MCF 10A (cell line): ENCODE measurements at regions not wholly inside any gene's neighbourhood (a gene's known extent, or its start where the extent isn't known, plus 50 kb on each side); places are given as distances from the start of the nearest gene placed in this dataset.
A peak's percentile ranks its signal among the peaks of the same experiment; 100 is the strongest.

Source experiments
- BruUV-seq: library from RNA; stranded (reverse); fragments of 400-500 nt; replicated peaks from 2 replicates; lab custom pipeline; 2021; lab: Mats Ljungman, UMichigan
- CTCF ChIA-PET: fragments of 300-600 bp; sonication (Branson Sonifier 250); formaldehyde crosslinking; extraction: SDS; loops from one replicate; lab custom pipeline; 2021; ENCODE audit warnings: antibody characterized with exemption, inconsistent platforms; lab: Yijun Ruan, JAX
- POLR2A ChIA-PET: fragments of 300-600, 350-650 bp; sonication (Branson Sonifier 250); formaldehyde crosslinking; extraction: SDS; loops from one replicate; lab custom pipeline; 2020; ENCODE audit warnings: antibody characterized with exemption, inconsistent platforms; lab: Yijun Ruan, JAX
- DNase-seq: peaks from one replicate; pipeline ENCODE4 v3.0.0-alpha.2; 2018; ENCODE audit not compliant: unreplicated experiment
- H3K27ac Mint-ChIP-seq: one replicate; pipeline ENCODE4 v1.8.0; 2022; ENCODE audit warnings: mild to moderate bottlenecking, low read depth, mixed read lengths; ENCODE audit not compliant: unreplicated experiment
- H3K27me3 Mint-ChIP-seq: one replicate; pipeline ENCODE4 v1.8.0; 2022; ENCODE audit warnings: mixed read lengths; ENCODE audit not compliant: insufficient read depth, unreplicated experiment
- H3K36me3 Mint-ChIP-seq: one replicate; pipeline ENCODE4 v1.8.0; 2022; ENCODE audit warnings: mild to moderate bottlenecking, moderate library complexity, mixed read lengths; ENCODE audit not compliant: insufficient read depth, unreplicated experiment
- H3K4me1 Mint-ChIP-seq: one replicate; pipeline ENCODE4 v1.8.0; 2022; ENCODE audit warnings: mixed read lengths; ENCODE audit not compliant: insufficient read depth, unreplicated experiment
- H3K4me3 Mint-ChIP-seq: one replicate; pipeline ENCODE4 v1.8.0; 2022; ENCODE audit warnings: mild to moderate bottlenecking, moderate library complexity, mixed read lengths; ENCODE audit not compliant: unreplicated experiment
- H3K9me3 Mint-ChIP-seq: one replicate; pipeline ENCODE4 v1.8.0; 2022; ENCODE audit warnings: mixed read lengths; ENCODE audit not compliant: unreplicated experiment
- intact Hi-C: fragments of 100-400 bp; cut with micrococcal nuclease; formaldehyde crosslinking; loops from 2 replicates; pipeline ENCODE4 v1.14.1; 2022
- TF ChIP-seq, protein P1 (sequence below): fragments of 200-600 bp; IDR thresholded peaks from one replicate; pipeline ENCODE4 v1.8.0; 2022; ENCODE audit warnings: antibody characterized with exemption, mild to moderate bottlenecking; ENCODE audit not compliant: unreplicated experiment

- TF ChIP-seq, protein P1, sequence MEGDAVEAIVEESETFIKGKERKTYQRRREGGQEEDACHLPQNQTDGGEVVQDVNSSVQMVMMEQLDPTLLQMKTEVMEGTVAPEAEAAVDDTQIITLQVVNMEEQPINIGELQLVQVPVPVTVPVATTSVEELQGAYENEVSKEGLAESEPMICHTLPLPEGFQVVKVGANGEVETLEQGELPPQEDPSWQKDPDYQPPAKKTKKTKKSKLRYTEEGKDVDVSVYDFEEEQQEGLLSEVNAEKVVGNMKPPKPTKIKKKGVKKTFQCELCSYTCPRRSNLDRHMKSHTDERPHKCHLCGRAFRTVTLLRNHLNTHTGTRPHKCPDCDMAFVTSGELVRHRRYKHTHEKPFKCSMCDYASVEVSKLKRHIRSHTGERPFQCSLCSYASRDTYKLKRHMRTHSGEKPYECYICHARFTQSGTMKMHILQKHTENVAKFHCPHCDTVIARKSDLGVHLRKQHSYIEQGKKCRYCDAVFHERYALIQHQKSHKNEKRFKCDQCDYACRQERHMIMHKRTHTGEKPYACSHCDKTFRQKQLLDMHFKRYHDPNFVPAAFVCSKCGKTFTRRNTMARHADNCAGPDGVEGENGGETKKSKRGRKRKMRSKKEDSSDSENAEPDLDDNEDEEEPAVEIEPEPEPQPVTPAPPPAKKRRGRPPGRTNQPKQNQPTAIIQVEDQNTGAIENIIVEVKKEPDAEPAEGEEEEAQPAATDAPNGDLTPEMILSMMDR, result no peak
- BruUV-seq, result no TSS peak
- no peaks in the 10 kb centered on the region for H3K4me1 Mint-ChIP-seq
- H3K27ac Mint-ChIP-seq, result no peak overlapping the region
- no peak overlapping the region for H3K4me3 Mint-ChIP-seq
- no peak for DNase-seq
- CTCF ChIA-PET, result interaction anchor here (0.6 kb wide), 1 partner anchor 1691 kb away, joined by 3 read pairs; no protein-coding TSS in a partner anchor
- peaks cover 9% of the 10 kb centered on the region for H3K9me3 Mint-ChIP-seq
- intact Hi-C loops, result no loop called here
- no peaks in the 10 kb centered on the region for H3K36me3 Mint-ChIP-seq
- H3K27me3 Mint-ChIP-seq, result no peaks in the 10 kb centered on the region
- POLR2A ChIA-PET, result no interaction called here
These were observed 213.4 kb downstream of the HNMT start for GRCh38 chr2:138177693-138178092.

DNA sequence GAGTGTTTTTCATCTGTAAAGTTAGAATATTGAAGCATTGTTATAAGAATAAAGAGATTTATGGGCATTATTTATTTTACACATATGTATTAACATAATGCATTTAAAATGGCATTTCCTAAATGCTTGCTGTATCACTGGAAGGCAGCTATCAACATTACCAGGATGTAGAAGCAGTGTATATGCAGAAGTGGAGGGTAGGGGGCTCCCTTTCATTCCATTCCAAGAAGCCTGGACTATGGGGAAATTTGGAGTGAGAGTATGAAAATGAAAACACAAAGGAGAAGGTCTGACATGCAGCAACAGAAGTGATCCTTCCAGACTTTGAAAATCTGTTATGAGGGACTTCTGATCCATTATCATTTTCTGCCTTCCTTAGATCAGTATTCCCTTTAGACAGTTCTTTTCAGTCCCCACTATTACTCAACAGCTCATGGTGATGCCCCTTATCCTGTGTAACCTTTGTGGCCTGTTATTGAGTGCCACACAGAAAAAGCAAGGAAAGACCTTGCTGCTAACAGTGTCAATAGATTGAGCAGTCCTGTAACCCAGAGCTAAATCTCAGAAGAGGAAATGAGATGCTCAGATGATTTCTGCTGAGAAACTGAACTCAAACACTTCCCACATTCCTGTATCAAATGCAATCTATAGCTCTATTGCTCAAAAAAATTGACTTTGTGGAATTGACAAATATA, 216.6 kb downstream of the HNMT start:
- Mint-ChIP-seq H3K9me3 (no peaks in the 10 kb centered on the region), H3K27me3 (no peaks in the 10 kb centered on the region), H3K27ac (no peak overlapping the region), H3K36me3 (no peaks in the 10 kb centered on the region), H3K4me1 (no peaks in the 10 kb centered on the region), H3K4me3 (no peak overlapping the region)
- intact Hi-C loops, result no loop called here
- peak; percentile 13 for DNase-seq
- ChIA-PET CTCF (interaction anchor here (0.7 kb wide), 1 partner anchor 687 kb away, joined by 3 read pairs; no protein-coding TSS in a partner anchor), POLR2A (no interaction called here)
- BruUV-seq, result no TSS peak
- TF ChIP-seq, protein P1, result peak; percentile 15

DNA sequence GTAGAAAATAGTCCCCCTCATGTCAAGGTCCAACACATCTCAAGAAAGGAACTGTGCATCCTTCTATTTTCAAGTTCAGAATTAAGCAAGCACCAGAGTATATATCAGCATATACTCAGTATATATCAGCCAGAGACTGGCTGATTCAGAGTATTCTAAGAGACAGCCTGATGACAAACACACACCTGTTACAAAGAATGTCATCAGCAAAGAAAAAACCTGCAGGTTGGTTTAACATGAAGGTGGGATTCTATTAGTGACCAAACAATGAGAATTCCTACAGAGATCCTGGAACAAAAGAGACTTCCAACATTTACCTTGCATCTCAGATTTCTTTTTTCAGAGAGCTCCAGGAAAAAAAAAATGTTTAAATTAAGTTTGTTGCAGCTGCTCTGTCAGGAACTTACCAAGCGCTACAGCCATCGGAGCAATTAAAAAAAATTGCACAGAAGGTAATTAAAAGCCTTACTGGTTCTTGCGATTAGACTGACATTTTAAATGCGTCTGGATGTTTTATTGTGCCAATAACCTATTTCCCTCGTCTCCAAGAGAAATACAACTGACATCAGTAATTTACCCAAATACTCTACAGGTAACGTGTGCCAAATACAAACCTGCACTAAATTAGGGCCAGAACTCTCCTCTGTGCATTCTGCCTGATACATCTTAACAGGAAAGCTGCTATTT, 218.1 kb downstream of the HNMT start:
- Mint-ChIP-seq H3K27me3 (no peaks in the 10 kb centered on the region), H3K4me1 (no peaks in the 10 kb centered on the region), H3K4me3 (no peak overlapping the region), H3K36me3 (no peaks in the 10 kb centered on the region), H3K27ac (no peak overlapping the region), H3K9me3 (no peaks in the 10 kb centered on the region)
- TF ChIP-seq, protein P1, result no peak
- intact Hi-C loops, result no loop called here
- DNase-seq, result no peak
- POLR2A ChIA-PET, result no interaction called here
- CTCF ChIA-PET, result interaction anchor here (0.7 to 1.3 kb wide), 2 partner anchors 154 to 191 kb away, joined by 3 read pairs; no protein-coding TSS in a partner anchor
- no TSS peak for BruUV-seq

DNA sequence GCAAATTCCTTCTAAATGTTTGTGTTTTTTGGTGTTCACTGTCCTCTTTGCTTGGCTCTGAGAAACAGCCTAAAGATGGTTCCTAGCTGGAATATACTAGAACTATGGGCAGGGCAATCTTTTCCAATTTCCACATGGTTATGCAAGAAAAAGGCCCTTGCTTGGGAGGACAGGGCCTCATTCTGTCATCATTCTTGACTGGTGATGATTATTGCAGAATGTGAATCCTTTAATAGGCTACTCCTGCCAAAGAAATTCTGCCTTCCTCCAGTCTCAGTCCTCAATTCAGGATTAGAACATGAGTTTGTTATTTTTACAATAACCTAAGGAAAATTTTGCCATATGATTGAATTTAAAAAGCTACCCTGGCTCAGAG, 218.7 kb downstream of the HNMT start:
- Mint-ChIP-seq H3K27ac (no peak overlapping the region), H3K4me3 (no peak overlapping the region), H3K36me3 (no peaks in the 10 kb centered on the region), H3K27me3 (no peaks in the 10 kb centered on the region), H3K4me1 (no peaks in the 10 kb centered on the region), H3K9me3 (no peaks in the 10 kb centered on the region)
- intact Hi-C loops, result no loop called here
- ChIA-PET POLR2A (no interaction called here), CTCF (interaction anchor here (1.3 kb wide), 2 partner anchors 10 to 191 kb away, joined by 3 read pairs; no protein-coding TSS in a partner anchor)
- DNase-seq, result no peak
- TF ChIP-seq, protein P1, result no peak
- BruUV-seq, result no TSS peak
